PFSK-1 (cell line): ENCODE measurements at regions not wholly inside any gene's neighbourhood (a gene's known extent, or its start where the extent isn't known, plus 50 kb on each side); places are given as distances from the start of the nearest gene placed in this dataset.

ENCODE experiments used
- FOXP2 ChIP-seq: optimal IDR thresholded peaks from 2 replicates; pipeline ENCODE3; 2011; ENCODE audit warnings: borderline replicate concordance, control low read depth, inconsistent platforms; ENCODE audit not compliant: insufficient read depth; ENCODE audit errors: extremely low read length, extremely low read depth
- POLR2AphosphoS5 ChIP-seq: IDR thresholded peaks from 2 replicates; pipeline ENCODE4 v1.6.1; 2012; ENCODE audit warnings: low read depth, mild to moderate bottlenecking, control low read depth, low read length, moderate library complexity
- REST ChIP-seq, 2 experiments: IDR thresholded peaks; 2 replicates each; pipeline versions ENCODE4 v1.6.1 to v1.8.0; 2011 to 2012; ENCODE audit warnings: low read depth in 2 of 2, low read length in 2 of 2, control low read depth in 1 of 2, inconsistent platforms in 1 of 2, mild to moderate bottlenecking in 1 of 2, moderate library complexity in 1 of 2; ENCODE audit not compliant: insufficient read depth in 1 of 2
- SIN3A ChIP-seq: IDR thresholded peaks from 2 replicates; pipeline ENCODE4 v1.6.1; 2012; ENCODE audit warnings: mild to moderate bottlenecking, low read length, moderate library complexity, borderline replicate concordance; ENCODE audit not compliant: insufficient read depth
- TAF1 ChIP-seq: IDR thresholded peaks from 2 replicates; pipeline ENCODE4 v1.6.1; 2012; ENCODE audit warnings: low read length, control low read depth, borderline replicate concordance; ENCODE audit not compliant: insufficient read depth

- TF ChIP-seq TAF1 (no peak), REST (IDR thresholded peaks at IDR 0.05; ENCODE audit: insufficient read depth in 1 of 2, low read depth in 2 of 2, low read length in 2 of 2) (no peak), POLR2AphosphoS5 (no peak), SIN3A (no peak), FOXP2 (no peak)
Measured at GRCh38 chr4:36812149-36812548, 432.4 kb upstream of the NWD2 start.

GRCh38 chr4:36815536-36815935 lies 429.0 kb upstream of the NWD2 start:
- TF ChIP-seq FOXP2 (no peak), REST (IDR thresholded peaks at IDR 0.05; ENCODE audit: insufficient read depth in 1 of 2, low read depth in 2 of 2, low read length in 2 of 2) (no peak), TAF1 (no peak), SIN3A (no peak), POLR2AphosphoS5 (no peak)

- TF ChIP-seq FOXP2 (no peak), REST (IDR thresholded peaks at IDR 0.05; ENCODE audit: insufficient read depth in 1 of 2, low read depth in 2 of 2, low read length in 2 of 2) (no peak), SIN3A (no peak), TAF1 (no peak), POLR2AphosphoS5 (no peak)
Measured at GRCh38 chr4:36823199-36823967, 421.2 kb upstream of the NWD2 start.

GRCh38 chr4:36824682-36825081 lies 419.9 kb upstream of the NWD2 start:
- TF ChIP-seq REST (IDR thresholded peaks at IDR 0.05; ENCODE audit: insufficient read depth in 1 of 2, low read depth in 2 of 2, low read length in 2 of 2) = no peak
- no peak for TF ChIP-seq TAF1
- TF ChIP-seq POLR2AphosphoS5 = no peak
- no peak for TF ChIP-seq FOXP2
- no peak for TF ChIP-seq SIN3A

- TF ChIP-seq FOXP2 (no peak), TAF1 (no peak)
Measured at GRCh38 chr4:36835246-36835645, 409.3 kb upstream of the NWD2 start.
